ENCODE measurements at regions not wholly inside any gene's neighbourhood (a gene's known extent, or its start where the extent isn't known, plus 50 kb on each side); places are given as distances from the start of the nearest gene placed in this dataset.

GRCh38 chr13:42413484-42413815 is 141.5 kb downstream of the AKAP11 start:
- TF ChIP-seq POLR2A (IDR thresholded peaks at IDR 0.05) (no peak), CTCF (IDR thresholded peaks at IDR 0.05) (no peak)
